Superior temporal gyrus (tissue), 1 donor: ENCODE measurements at regions not wholly inside any gene's neighbourhood (a gene's known extent, or its start where the extent isn't known, plus 50 kb on each side); places are given as distances from the start of the nearest gene placed in this dataset.

Experiments used
- DNase-seq: peaks from one replicate; pipeline ENCODE4 v3.0.0-alpha.2; 2016; ENCODE audit errors: extremely low spot score

DNA sequence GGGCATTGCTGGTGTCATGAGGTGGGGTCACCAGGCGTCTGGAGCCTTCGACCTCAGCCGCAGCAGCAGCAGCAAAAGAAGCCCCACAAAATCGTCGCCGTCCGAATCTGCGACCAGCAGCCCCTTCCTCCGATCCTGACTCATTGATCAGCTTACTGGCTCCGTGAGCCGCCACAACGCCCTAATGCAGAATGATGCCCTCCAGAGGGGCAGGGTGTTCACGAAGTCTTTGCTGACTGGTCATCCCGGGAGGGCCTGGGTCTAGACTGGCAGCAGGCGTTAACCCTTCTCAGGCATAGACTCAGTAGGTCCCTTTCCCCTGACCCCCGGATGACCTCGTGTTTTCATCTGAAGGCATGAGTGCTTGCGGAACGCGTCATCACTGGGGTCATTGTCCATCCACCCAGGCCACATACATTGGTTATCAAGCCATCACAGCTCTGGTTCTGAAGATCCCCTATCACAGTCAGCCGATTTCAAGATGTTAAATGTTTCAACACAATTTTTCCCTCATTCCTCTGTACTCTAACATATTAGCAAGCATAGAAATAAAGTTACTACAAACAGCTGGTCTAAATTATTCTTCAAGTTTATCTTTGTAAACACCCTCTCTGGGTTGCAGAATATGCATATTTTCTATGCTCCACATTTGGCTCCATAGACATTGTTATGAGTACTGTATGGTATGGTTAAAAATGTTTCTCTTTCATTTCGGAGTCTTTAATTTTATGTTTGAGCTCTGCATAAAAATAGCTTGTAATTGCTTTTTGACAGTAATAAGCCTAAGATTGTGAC is 83.3 kb upstream of the SALL3 start:
- DNase-seq: no peak

DNA sequence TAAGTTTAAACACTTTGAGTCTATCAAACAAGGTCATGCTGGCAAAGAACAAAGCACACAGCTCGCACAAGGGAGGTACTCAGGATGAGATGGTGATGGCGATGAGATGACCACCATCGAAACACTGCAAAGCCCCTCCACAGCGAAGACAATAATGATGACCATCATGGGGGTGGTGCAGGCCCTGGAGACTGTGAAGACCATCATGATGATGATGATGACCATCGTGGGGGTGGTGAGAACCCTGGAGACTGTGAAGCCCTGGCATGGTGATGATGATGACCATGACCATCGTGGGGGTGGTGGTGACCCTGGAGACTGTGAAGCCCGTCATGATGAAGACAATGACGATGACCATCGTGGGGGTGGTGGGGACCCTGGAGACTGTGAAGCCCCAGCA is 81.6 kb upstream of the SALL3 start:
- no peak for DNase-seq

DNA sequence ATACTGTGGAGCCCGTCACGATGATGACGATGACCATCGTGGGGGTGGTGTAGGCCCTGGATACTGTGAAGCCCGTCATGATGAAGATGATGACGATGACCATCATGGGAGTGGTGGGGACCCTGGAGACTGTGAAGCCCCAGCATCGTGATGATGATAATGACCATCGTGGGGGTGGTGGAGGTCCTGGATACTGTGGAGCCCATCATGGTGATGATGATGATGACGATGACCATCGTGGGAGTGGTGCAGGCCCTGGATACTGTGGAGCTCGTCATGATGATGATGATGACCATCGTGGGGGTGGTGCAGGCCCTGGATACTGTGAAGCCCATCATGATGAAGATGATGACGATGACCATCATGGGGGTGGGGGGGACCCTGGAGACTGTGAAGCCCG is 81.0 kb upstream of the SALL3 start:
- DNase-seq: no peak

DNA sequence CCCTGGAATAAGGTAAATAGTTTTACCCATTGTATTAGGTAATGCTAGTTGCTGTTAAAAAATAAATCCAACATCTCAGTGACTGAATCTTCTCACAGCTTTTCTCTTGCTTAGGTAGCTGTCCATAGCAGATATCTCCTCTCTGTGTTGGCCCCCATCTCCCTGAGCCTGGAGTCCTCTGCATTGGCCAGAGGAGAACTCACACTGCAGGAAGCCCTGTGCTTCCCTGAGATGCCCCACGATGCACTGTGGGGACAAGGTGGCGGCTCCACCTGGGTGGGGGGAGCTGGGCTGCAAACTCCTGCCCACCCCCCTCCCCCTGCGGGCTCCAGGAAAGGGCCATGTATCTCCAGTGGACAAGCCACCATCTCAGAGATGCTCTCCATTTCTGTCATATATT is 80.4 kb upstream of the SALL3 start:
- DNase-seq: no peak

DNA sequence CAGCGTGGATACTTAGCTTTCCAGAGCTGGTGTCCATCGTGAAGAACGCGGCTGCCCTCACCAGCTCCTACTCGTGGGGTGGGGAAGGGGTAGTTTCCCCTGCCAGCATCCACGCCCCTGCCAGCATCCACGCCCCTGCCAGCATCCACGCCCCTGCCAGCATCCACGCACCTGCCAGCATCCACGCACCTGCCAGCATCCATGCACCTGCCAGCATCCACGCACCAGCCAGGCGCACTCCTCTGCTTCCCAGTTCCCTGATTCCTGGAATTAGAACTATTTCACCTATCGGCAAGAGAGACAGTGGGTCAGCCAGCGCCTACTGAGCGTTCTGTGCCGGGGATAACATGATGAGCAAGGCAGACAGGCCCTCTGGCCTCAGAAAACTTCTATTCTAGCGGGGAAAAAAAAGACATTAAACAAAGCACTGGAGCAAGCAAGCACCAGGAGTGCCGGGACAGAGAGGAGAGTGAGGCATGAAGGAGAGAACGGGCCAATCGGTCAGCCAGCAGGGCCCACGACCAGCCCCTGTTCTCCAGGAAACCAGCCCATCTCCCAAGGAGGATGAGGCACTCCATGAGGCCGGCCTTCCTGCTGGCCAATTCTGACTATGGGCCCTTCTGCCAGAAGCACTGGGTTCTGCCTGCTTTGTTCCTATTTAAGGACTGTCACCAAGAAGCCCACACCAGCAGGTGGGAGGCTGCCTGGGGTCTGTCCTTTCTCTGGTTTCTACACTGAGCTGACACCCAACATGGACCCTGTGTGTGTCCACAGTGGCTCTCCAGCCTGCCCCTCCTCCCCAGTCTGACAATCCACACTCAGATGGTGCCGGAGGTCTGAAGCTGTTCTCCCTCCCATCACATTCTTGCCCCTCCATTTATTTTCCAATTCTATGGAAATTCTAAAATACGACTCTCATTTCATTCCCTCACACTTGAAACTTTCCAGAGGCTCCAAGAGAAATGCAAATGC is 78.4 kb upstream of the SALL3 start:
- no peak for DNase-seq

DNA sequence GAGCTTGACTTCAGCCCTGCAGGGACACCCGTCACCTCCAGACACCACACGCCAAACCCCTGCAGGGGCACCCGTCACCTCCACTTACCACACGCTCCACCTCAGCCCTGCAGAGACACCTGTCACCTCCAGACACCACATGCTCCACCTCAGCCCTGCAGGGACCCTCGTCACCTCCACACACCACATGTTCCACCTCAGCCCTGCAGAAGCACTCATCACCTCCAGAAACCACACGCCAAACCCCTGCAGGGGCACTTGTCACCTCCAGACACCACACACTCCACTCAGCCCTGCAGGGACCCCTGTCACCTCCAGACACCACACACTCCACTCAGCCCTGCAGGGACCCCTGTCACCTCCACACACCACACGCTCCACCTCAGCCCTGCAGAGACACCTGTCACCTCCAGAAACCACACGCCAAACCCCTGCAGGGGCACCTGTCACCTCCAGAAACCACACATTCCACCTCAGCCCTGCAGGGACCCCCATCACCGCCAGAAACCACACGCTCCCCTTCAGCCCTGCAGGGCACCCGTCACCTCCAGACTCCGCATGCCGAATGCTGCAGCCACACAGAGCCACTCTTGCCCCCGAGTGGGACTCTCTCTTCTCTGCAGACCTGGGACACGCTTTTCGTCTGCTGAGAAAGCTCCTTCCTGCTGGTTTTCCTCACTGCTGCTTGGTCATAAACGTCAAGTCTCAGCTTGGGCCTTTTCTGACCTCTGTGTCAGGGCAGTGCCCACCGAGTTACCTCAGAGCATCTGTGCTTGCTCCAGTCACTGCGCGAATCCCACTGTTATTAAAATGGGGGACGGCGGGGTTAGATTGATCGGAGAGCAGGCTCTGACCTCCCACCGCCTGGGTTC is 77.5 kb upstream of the SALL3 start:
- DNase-seq: no peak

DNA sequence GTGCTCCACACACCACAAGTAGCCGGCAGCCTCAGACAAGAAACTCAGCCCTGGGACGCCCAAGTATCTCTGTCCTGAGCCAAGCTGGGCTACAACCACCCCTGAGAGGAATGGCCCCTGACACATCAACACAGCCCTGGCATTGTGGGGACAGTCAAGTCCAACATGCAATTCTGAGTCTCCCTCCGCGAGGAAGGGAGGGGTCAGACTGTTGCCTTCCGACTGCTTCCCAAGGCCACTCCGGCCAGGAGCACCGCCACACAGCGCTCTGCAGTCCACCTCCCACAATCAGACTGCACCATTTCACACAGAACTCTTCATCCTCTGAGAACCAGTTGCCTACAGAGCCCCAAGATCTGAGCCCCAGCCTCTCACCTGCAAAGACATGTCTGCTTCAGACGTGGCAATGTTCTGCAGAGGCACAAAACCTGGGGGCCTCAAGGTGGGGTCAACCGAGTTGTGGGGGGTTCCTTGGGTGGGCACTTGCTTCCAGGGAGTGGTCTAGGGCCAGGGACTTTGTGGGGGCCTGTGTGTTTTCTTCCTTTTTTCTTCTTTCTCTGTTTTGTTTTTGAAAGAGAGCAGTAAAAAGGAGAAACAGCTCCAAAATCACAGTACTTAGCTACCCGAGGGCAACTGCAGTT is 76.7 kb upstream of the SALL3 start:
- no peak for DNase-seq

DNA sequence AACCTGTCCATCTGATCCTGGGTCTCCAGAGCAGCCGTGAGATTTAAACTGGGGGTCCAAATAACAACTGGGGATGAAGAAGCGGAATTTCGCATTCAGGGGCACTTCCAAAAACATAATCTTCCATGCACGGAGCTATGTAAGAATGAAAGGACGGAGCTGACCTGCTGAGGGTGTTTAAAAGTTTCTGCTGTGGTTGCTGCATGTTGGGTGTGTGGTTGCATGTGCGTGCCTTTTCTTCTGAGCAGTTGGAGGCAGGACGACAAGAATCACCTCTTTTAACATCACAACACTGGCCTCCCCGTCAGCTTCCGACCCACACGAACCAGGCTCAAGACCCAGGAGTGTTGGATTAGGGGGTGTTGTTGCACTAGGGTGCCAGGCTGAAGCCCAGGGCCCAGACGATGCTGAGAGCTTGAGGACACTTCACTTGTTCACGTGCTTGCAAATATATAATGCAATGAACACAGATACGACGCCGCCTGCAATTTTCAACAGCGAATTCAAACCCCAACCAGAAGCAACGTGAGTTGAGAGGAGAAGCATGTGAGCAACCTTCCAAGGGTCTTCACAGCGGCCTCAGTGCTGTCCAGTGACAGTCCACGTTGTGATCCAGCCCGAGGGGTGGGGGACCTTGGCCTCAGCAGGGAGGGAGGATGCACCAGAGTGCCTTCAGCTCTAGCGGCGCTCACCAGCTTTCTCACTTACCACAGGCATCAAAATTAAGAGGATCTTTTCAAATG is 76.0 kb upstream of the SALL3 start:
- DNase-seq: no peak

DNA sequence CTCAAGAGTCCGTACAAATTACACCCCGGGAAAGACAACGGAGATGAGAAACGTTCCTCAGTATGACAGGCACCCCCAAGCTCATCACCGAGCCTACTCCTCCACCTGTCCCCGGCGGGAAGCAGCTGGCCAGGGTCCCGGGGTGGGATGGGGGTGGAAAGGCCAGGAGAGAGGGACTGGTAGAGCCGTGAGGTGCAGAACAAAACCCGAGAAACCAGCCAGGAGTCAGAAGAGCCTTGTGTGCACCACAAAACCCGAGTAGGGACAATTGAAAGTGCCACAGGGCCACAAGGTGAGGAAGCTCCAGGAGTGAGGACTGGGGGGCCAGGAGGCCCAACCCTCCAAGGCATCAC is 75.5 kb upstream of the SALL3 start:
- DNase-seq: no peak

DNA sequence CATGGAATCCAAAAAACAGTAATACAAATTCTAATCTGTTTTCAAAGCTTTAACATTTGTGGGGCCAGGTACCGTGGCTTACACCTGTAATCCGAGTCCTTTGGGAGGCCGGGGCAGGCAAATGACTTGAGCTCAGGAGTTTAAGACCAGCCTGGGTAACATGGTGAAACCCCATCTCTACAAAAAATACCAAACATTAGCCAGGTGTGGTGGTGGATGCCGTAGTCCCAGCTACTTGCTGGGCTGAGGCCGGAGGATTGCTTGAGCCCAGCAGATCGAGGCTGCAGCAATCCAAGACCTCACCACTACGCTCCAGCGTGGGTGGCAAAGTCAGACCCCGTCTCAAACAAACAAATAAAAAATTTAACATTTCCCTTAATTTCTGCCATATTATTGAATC is 74.3 kb upstream of the SALL3 start:
- DNase-seq: no peak

DNA sequence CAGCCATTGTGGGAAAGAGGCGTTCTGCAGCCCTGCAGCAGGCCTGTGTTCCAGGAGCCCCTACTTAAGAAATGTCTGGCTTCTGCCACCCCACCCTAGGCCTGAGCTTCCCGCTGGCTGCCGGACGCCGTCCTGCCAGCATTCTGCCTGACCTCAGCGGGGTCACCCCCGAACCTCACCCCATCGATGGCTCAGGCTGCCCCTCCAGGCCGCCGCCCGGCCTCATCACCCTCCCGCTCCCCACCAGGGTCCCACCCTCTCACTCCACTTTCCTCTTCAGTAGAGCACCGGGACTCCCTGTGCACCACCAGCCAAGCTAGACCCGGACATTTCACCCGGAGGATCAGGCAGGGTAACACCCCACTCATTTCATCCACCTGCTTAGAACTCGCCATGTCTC is 73.6 kb upstream of the SALL3 start:
- DNase-seq: no peak

DNA sequence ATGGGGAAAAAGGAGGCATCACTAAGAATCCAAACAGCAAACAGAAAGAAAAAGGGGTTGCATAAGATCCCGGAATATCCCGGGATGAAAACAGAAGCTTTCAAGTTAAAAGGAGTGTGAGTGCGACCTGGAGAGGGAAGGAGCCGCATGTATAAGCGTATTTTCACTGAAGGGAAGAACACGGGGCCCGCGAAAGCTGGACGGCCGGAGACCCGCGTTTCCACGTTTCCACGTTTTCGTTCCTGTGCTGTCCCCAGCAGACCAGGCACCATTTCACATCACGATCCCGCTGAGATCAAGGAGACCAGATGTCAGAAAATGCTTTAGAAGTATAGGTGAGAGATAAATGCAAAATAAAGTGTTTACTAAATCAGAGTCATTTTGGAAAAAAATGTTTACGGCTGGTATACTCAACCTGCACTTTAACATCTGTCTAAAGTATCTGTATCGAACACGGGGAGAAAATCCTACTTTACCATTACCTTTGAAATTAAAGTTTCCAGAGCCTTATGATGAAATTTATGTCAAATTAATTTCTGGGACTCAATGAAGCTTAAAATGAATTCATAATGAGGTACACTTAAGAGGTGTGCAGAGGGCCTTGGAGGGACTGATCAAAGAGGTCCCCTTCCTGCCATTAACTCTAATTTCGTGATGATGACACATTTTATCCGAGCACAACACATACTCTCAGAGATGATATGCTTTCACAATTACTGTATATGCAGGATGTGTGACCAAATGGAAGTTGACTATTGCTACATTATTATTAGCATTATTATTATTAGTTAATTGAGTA is 71.0 kb upstream of the SALL3 start:
- no peak for DNase-seq

DNA sequence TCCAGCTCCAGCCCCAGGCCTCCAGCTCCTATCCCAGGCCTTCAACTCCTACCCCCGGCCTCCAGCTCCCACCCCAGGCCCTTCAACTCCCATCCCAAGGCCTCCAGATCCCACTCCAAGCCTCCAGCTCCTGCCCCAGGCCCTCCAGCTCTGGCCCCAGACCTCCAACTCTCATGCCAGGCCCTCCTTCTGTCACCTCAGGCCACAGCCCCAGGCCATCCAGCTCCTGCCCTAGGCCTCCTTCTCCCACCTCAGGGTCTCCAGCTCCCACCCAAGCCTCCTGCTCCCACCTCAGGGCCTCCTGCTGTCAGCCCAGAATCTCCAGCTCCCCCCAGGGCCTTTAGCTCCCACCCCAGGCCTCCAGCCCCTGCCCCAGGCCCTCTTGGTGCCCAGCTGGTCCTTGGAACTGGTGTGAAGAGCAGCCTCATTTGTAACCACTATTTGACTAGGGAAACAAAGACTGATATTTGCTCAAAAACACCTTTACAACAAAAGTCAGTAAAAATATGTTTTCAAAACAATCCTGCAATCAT is 67.8 kb upstream of the SALL3 start:
- DNase-seq: no peak

DNA sequence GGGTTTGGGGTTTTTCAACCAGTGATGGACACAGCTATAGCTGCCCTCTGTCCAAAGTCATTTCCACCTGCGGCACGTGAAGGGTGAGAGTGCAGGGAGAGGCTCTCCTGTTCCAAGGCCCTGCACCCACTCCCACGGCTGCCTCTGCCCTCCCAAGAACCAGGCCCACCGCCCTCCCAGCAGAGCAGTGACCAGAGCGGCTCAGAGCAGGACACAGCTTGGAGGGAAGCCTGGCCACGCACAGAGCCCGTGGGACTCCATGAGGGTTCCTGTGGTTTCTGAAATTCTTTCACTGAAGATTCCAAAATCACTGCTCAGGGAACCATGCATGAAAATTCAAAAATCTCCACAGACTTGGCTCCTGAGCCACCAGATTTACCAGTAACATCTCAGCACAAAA is 67.3 kb upstream of the SALL3 start:
- no peak for DNase-seq

DNA sequence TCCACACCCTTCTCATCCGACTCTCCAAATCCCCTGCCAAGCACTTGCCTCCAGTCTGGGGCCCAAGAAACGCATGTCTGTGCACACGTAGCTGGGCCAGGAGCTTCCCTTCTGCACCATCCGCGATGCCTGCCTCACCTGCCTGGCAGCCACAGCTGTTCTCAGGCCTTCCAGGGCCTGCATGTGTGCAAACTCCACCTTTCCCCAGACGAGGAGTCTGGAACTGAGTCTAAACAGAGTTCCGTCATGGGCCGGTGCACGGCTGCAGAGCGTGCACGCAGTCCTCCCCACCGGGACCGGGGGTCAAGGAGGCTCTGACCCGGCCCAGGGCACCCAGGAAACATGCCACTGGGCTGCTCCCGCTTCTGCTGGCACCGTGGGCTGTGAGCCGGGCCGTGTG is 66.8 kb upstream of the SALL3 start:
- no peak for DNase-seq

DNA sequence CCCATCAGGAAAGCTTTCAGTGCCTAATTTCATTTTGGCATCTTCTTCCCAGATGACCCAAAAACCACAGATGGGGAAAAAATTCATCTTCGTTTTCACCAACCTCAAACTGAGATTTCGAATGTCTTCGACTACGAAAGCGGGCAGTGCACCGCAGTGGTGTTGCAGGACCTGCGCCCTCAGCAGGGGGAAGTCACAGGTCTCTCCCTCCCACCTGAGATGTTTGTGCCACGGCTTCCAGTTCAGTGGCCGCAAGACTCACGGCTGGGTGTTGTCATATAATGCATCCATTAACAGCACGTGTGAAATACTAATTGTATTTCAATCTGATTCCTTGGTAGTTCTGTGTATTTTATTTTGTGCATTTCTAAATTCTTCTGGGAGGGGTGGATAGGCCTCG is 66.2 kb upstream of the SALL3 start:
- no peak for DNase-seq

DNA sequence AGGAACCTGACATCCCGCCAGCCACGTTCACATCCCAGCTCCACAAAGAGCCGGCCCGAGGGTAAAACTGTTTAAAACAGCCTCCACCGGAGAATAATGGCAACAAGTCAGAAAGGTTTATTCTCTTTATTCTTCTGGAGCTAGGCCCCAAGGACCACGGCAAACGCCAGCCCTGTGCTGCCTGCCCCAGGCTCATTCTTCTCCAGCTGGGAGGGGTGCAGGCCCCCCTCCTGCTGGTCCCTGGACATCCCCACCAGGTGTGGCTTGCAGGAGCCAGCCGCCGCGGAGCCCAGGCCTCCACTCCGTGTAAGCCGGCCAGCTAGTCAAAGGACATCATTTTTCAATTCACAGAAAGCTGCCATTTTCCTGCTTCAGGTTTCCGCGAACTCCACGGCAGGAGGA is 65.8 kb upstream of the SALL3 start:
- DNase-seq: no peak

DNA sequence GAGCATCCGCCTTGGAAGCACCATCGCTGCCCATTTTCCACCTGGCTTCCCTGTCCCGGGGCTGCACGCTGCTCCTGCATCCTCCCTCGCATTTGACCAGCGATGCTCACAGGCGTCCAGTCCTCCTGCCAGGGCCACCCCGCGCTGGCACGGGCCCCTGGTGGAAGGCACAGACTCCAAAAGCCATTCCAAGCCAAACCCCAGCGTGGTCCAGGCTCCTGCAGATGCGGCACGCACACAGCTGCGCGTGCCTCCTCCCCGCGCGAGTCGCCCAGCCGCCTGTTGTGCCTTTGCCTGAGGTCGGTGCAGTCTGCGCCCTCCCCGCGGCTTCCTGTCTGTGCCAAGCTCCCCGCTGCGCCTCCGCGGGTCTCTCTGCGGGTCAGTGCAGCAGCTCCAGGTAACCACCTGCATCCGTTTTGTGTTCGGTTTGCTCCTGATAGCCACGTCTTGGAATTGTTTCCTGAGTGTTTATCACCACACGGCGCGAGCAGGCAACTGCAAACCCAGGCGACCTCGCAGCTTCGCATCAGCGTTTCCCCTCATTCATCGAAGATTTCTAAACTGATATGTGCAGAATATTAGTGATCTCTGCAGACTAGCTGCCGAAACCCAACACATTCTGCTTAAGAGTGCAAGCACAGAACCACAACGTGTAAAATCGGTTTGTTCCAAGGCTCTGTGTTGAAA is 65.2 kb upstream of the SALL3 start:
- no peak for DNase-seq

DNA sequence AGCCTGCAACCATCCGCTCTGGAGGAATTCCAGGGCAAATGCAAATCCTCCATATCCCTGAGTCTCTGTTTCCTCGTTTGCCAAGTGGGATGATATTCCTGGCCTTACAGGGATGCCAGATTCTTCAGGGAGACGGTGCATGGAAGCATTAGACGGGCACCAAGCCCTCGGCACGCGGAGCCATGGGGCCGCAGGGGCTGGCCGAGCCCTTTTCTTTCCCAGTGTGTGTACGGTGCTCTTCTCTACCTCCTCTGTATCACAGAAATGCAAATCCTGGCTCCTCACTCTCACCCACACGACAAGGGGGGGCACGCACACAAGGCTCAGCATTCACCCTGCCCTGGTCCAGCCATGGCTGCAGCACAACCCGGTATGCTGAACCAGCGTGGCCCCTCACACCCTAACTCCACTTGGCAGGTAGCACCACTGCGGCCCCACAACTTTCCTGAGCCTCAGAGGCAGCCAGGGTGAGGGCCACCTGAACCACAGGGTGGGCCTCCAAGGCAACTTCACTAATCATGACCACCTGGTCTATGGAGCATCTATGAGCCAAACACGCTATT is 64.1 kb upstream of the SALL3 start:
- DNase-seq: no peak
